ENCODE measurements at regions not wholly inside any gene's neighbourhood (a gene's known extent, or its start where the extent isn't known, plus 50 kb on each side); places are given as distances from the start of the nearest gene placed in this dataset.

GRCh38 chr4:32010221-32010620 lies 1290.1 kb downstream of the PCDH7 start:
- ATAC-seq = no peak
- TF ChIP-seq CSRNP3 (CRISPR knock-in tag; IDR thresholded peaks at IDR 0.05) = no peak
- no peak for TF ChIP-seq PATZ1 (CRISPR knock-in tag; IDR thresholded peaks at IDR 0.05; ENCODE audit: borderline replicate concordance)
- TF ChIP-seq TOX (CRISPR knock-in tag; IDR thresholded peaks at IDR 0.05; ENCODE audit: borderline replicate concordance) = no peak

DNA sequence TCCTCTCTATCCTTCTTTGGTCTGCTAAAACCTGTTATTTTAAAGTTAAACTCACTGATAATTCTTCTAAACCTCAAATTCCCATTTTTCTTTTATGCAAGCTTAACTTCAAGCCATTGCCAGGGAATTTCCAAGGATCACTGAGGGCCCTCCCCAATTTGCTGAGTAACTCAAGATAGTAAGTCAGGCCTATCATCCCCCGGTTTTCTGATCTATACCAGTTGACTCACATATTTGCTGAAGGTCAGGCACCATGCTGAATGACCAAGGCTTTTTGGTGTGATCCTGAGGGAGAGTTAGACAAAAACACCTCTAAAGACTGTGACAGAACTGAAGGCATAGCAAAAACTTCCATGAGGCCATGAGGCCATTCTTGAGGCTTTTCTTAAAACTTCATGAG lies 1301.9 kb downstream of the PCDH7 start:
- TF ChIP-seq ZC3H10 (CRISPR knock-in tag; IDR thresholded peaks at IDR 0.05) = no peak
- TF ChIP-seq, protein P1, sequence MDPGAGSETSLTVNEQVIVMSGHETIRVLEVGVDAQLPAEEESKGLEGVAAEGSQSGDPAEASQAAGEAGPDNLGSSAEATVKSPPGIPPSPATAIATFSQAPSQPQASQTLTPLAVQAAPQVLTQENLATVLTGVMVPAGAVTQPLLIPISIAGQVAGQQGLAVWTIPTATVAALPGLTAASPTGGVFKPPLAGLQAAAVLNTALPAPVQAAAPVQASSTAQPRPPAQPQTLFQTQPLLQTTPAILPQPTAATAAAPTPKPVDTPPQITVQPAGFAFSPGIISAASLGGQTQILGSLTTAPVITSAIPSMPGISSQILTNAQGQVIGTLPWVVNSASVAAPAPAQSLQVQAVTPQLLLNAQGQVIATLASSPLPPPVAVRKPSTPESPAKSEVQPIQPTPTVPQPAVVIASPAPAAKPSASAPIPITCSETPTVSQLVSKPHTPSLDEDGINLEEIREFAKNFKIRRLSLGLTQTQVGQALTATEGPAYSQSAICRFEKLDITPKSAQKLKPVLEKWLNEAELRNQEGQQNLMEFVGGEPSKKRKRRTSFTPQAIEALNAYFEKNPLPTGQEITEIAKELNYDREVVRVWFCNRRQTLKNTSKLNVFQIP (CRISPR knock-in tag; IDR thresholded peaks at IDR 0.05; ENCODE audit: borderline replicate concordance, low read depth) = no peak
- TF ChIP-seq GLIS3 (CRISPR knock-in tag; IDR thresholded peaks at IDR 0.05) = no peak
- no peak for TF ChIP-seq ARNTL (CRISPR knock-in tag; IDR thresholded peaks at IDR 0.05; ENCODE audit: borderline replicate concordance, low read depth)
- TF ChIP-seq PATZ1 (CRISPR knock-in tag; IDR thresholded peaks at IDR 0.05; ENCODE audit: borderline replicate concordance) = no peak
- TF ChIP-seq ZFP30 (CRISPR knock-in tag; IDR thresholded peaks at IDR 0.05) = no peak
- TF ChIP-seq ESRRG (CRISPR knock-in tag; IDR thresholded peaks at IDR 0.05) = no peak
- TF ChIP-seq ZNF8 (CRISPR knock-in tag; IDR thresholded peaks at IDR 0.05) = no peak
- no peak for TF ChIP-seq TCF4 (CRISPR knock-in tag; IDR thresholded peaks at IDR 0.05; ENCODE audit: borderline replicate concordance)
- no peak for TF ChIP-seq OSR1 (CRISPR knock-in tag; IDR thresholded peaks at IDR 0.05)
- no peak for TF ChIP-seq ZFP3 (CRISPR knock-in tag; IDR thresholded peaks at IDR 0.05)
- TF ChIP-seq ISL1 (CRISPR knock-in tag; IDR thresholded peaks at IDR 0.05) = no peak
- no peak for TF ChIP-seq CSRNP3 (CRISPR knock-in tag; IDR thresholded peaks at IDR 0.05)
- no peak for ATAC-seq

DNA sequence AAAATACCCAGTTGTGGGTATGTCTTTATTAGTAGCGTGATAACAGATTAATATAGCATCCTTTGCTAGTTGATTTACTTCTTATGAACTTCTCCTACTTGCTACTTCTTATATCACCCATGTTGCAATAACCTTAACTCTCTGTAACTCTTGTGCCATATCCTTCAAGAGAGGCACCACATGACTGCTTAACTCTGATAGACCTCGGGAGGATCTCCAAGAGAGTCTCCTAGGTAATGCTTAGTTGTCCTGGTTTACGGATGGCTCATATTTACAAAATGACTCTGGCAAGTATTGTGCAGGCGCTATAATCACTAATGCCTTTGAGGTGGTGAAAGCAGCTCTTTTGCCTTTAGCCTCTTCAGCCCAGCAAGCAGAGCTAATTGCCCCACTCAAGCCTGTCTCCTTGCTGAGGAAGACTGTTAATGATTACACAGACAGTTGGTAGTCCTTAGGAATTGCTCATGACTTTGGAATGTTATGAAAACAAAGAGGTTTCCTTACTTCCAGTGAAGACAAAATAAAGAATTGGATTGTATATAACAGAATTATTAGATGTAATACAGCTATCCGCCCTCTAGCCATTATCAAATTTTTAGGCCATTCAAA lies 1305.8 kb downstream of the PCDH7 start:
- no peak for ATAC-seq
- TF ChIP-seq ZNF70 (CRISPR knock-in tag; IDR thresholded peaks at IDR 0.05) (no peak), GLIS3 (CRISPR knock-in tag; IDR thresholded peaks at IDR 0.05) (no peak), BACH2 (CRISPR knock-in tag; IDR thresholded peaks at IDR 0.05; ENCODE audit: borderline replicate concordance) (no peak), TCF4 (CRISPR knock-in tag; IDR thresholded peaks at IDR 0.05; ENCODE audit: borderline replicate concordance) (no peak), PPARA (CRISPR knock-in tag; IDR thresholded peaks at IDR 0.05; ENCODE audit: borderline replicate concordance) (no peak), TOX (CRISPR knock-in tag; IDR thresholded peaks at IDR 0.05; ENCODE audit: borderline replicate concordance) (no peak), ARNTL (CRISPR knock-in tag; IDR thresholded peaks at IDR 0.05; ENCODE audit: borderline replicate concordance, low read depth) (no peak), PATZ1 (CRISPR knock-in tag; IDR thresholded peaks at IDR 0.05; ENCODE audit: borderline replicate concordance) (no peak), SNAI2 (CRISPR knock-in tag; IDR thresholded peaks at IDR 0.05) (no peak)
- TF ChIP-seq, protein P2, sequence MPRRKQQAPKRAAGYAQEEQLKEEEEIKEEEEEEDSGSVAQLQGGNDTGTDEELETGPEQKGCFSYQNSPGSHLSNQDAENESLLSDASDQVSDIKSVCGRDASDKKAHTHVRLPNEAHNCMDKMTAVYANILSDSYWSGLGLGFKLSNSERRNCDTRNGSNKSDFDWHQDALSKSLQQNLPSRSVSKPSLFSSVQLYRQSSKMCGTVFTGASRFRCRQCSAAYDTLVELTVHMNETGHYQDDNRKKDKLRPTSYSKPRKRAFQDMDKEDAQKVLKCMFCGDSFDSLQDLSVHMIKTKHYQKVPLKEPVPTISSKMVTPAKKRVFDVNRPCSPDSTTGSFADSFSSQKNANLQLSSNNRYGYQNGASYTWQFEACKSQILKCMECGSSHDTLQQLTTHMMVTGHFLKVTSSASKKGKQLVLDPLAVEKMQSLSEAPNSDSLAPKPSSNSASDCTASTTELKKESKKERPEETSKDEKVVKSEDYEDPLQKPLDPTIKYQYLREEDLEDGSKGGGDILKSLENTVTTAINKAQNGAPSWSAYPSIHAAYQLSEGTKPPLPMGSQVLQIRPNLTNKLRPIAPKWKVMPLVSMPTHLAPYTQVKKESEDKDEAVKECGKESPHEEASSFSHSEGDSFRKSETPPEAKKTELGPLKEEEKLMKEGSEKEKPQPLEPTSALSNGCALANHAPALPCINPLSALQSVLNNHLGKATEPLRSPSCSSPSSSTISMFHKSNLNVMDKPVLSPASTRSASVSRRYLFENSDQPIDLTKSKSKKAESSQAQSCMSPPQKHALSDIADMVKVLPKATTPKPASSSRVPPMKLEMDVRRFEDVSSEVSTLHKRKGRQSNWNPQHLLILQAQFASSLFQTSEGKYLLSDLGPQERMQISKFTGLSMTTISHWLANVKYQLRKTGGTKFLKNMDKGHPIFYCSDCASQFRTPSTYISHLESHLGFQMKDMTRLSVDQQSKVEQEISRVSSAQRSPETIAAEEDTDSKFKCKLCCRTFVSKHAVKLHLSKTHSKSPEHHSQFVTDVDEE (CRISPR knock-in tag; IDR thresholded peaks at IDR 0.05) = no peak
- TF ChIP-seq, protein P3, sequence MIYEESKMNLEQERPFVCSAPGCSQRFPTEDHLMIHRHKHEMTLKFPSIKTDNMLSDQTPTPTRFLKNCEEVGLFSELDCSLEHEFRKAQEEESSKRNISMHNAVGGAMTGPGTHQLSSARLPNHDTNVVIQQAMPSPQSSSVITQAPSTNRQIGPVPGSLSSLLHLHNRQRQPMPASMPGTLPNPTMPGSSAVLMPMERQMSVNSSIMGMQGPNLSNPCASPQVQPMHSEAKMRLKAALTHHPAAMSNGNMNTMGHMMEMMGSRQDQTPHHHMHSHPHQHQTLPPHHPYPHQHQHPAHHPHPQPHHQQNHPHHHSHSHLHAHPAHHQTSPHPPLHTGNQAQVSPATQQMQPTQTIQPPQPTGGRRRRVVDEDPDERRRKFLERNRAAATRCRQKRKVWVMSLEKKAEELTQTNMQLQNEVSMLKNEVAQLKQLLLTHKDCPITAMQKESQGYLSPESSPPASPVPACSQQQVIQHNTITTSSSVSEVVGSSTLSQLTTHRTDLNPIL (CRISPR knock-in tag; IDR thresholded peaks at IDR 0.05; ENCODE audit: low read depth) = no peak
- TF ChIP-seq, protein P1 (CRISPR knock-in tag; IDR thresholded peaks at IDR 0.05; ENCODE audit: borderline replicate concordance, low read depth) = no peak

Measured in SK-N-SH treated with all-trans-retinoic acid at 6 μM for 48 hours (cell line).